AG04450 (cell line): ENCODE measurements at regions not wholly inside any gene's neighbourhood (a gene's known extent, or its start where the extent isn't known, plus 50 kb on each side); places are given as distances from the start of the nearest gene placed in this dataset.

Source experiments
- CTCF ChIA-PET: fragments of 300-600, 350-600 bp; formaldehyde crosslinking; extraction: SDS; loops from one replicate; lab custom pipeline; 2022; ENCODE audit warnings: antibody characterized with exemption, inconsistent platforms; lab: Charles Lee
- POLR2A ChIA-PET: fragments of 350-600 bp; formaldehyde crosslinking; extraction: SDS; loops from one replicate; lab custom pipeline; 2021; ENCODE audit warnings: antibody characterized with exemption, inconsistent platforms; lab: Yijun Ruan, JAX
- DNase-seq: peaks from one replicate; pipeline ENCODE4 v3.0.0-alpha.2; 2011; ENCODE audit warnings: low read depth, low spot score
- H3K27ac ChIP-seq: one replicate; pipeline ENCODE4 v1.5.1; 2012; ENCODE audit warnings: low read depth, low read length, control low read depth
- H3K27me3 ChIP-seq: one replicate; pipeline ENCODE4 v1.6.0; 2012; ENCODE audit warnings: low read length; ENCODE audit not compliant: control insufficient read depth, insufficient read depth
- H3K4me3 ChIP-seq: 2 replicates; pipeline ENCODE4 v1.5.1; 2011; ENCODE audit warnings: mild to moderate bottlenecking, low read depth, low read length, control low read depth
- H3K9me3 ChIP-seq: 2 replicates; pipeline ENCODE4 v1.5.1; 2012; ENCODE audit warnings: low read length; ENCODE audit not compliant: control insufficient read depth, insufficient read depth
- TF ChIP-seq, protein P1 (sequence below): IDR thresholded peaks from 2 replicates; pipeline ENCODE4 v1.5.1; 2011; ENCODE audit warnings: low read depth, low read length, control low read depth, inconsistent platforms

DNA sequence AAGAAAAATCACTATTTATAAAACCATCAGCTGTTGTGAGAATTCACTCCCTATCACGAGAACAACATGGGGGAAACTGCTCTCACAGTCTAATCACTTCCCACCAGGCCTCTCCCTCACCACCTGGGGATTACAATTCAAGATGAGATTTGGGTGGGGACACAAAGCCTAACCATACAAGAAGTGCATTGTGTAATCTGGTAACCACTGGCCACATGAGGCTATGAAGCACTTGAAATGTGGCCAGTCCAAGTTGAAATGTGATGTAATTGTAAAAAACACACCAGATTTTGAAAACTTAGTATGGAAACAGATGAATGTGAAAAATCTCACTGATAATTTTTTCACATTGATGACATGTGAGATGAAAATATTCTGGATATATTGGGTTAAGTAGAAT lies 293.8 kb downstream of the TTLL7 start:
- no peak overlapping the region for H3K27ac ChIP-seq
- POLR2A ChIA-PET = no interaction called here
- H3K9me3 ChIP-seq = no peaks in the 10 kb centered on the region
- TF ChIP-seq, protein P1, sequence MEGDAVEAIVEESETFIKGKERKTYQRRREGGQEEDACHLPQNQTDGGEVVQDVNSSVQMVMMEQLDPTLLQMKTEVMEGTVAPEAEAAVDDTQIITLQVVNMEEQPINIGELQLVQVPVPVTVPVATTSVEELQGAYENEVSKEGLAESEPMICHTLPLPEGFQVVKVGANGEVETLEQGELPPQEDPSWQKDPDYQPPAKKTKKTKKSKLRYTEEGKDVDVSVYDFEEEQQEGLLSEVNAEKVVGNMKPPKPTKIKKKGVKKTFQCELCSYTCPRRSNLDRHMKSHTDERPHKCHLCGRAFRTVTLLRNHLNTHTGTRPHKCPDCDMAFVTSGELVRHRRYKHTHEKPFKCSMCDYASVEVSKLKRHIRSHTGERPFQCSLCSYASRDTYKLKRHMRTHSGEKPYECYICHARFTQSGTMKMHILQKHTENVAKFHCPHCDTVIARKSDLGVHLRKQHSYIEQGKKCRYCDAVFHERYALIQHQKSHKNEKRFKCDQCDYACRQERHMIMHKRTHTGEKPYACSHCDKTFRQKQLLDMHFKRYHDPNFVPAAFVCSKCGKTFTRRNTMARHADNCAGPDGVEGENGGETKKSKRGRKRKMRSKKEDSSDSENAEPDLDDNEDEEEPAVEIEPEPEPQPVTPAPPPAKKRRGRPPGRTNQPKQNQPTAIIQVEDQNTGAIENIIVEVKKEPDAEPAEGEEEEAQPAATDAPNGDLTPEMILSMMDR = no peak
- CTCF ChIA-PET = no interaction called here
- no peak for DNase-seq
- no peaks in the 10 kb centered on the region for H3K27me3 ChIP-seq
- H3K4me3 ChIP-seq = no peak overlapping the region

- Histone ChIP-seq H3K27ac (no peak overlapping the region), H3K4me3 (no peak overlapping the region), H3K9me3 (no peaks in the 10 kb centered on the region), H3K27me3 (no peaks in the 10 kb centered on the region)
- no peak for DNase-seq
- CTCF ChIA-PET = no interaction called here
- POLR2A ChIA-PET = no interaction called here
- TF ChIP-seq, protein P1 = no peak
Observed at GRCh38 chr1:83704350-83704749, 294.6 kb downstream of the TTLL7 start.

DNA sequence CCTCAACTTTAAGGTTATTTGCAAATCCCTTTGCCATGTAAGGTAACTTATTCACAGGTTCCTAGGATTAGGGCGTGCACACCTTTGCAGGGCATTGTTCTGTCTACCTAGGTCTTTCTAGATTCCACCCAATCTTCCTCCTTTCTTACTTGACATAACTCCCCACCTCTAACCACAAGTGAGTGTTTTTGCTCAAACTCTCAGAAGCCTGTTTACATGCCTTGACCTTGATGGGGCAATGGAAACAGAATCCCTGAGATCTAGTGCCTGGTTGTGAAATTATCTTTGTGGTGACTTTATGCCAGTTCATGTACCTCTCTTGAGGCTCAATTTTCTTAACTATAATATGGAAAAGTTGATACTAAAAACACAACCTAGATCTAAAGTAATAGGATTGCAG lies 296.6 kb downstream of the TTLL7 start:
- no peak overlapping the region for H3K4me3 ChIP-seq
- POLR2A ChIA-PET = no interaction called here
- no peaks in the 10 kb centered on the region for H3K9me3 ChIP-seq
- no peak for DNase-seq
- H3K27ac ChIP-seq = no peak overlapping the region
- CTCF ChIA-PET = no interaction called here
- no peaks in the 10 kb centered on the region for H3K27me3 ChIP-seq
- TF ChIP-seq, protein P1 = no peak

GRCh38 chr1:83701355-83701754 lies 297.6 kb downstream of the TTLL7 start:
- H3K9me3 ChIP-seq = no peaks in the 10 kb centered on the region
- CTCF ChIA-PET = no interaction called here
- POLR2A ChIA-PET = no interaction called here
- TF ChIP-seq, protein P1 = no peak
- H3K27me3 ChIP-seq = no peaks in the 10 kb centered on the region
- no peak overlapping the region for H3K27ac ChIP-seq
- DNase-seq = no peak
- no peak overlapping the region for H3K4me3 ChIP-seq

DNA sequence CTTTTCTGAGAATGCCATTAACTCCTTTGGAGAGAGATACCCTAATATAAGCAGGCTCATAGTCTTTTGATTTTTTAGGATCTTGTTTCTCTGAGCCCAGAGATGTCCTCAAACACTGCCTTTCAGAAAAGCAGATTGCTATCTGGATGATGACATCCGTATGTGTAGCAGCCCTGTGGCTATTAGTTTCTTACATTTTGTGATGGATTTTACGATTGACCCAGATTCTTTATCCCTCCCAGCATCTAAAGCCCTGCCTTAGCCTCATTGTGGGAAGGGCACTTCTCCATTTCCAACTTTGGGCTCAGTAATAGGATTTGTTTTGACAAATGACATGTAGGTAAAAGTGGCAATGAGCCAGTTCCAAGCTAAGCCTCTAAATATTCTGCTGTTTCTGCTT lies 300.3 kb downstream of the TTLL7 start:
- POLR2A ChIA-PET = no interaction called here
- CTCF ChIA-PET = no interaction called here
- H3K27me3 ChIP-seq = no peaks in the 10 kb centered on the region
- no peak overlapping the region for H3K27ac ChIP-seq
- DNase-seq = no peak
- no peak overlapping the region for H3K4me3 ChIP-seq
- TF ChIP-seq, protein P1 = no peak
- H3K9me3 ChIP-seq = no peaks in the 10 kb centered on the region
